ENCODE measurements at regions not wholly inside any gene's neighbourhood (a gene's known extent, or its start where the extent isn't known, plus 50 kb on each side); places are given as distances from the start of the nearest gene placed in this dataset.

- TF ChIP-seq ZNF232 (CRISPR knock-in tag; IDR thresholded peaks at IDR 0.05) (no peak), CTCF (IDR thresholded peaks at IDR 0.05) (no peak), CREB1 (CRISPR knock-in tag; IDR thresholded peaks at IDR 0.05) (no peak), ATF2 (CRISPR knock-in tag; IDR thresholded peaks at IDR 0.05; ENCODE audit: borderline replicate concordance, low read depth) (no peak), NR3C1 (CRISPR knock-in tag; conservative IDR thresholded peaks at IDR 0.05; ENCODE audit: low read depth) (no peak), JUN (CRISPR knock-in tag; IDR thresholded peaks at IDR 0.05) (no peak), ZSCAN18 (CRISPR knock-in tag; IDR thresholded peaks at IDR 0.05) (no peak), CREM (CRISPR knock-in tag; IDR thresholded peaks at IDR 0.05) (no peak)
Observed at GRCh38 chr13:58994777-58995176, 1169.0 kb downstream of the DIAPH3 start.

Measured in WTC11 (cell line).